Natural killer cell (primary cell): ENCODE measurements at regions not wholly inside any gene's neighbourhood (a gene's known extent, or its start where the extent isn't known, plus 50 kb on each side); places are given as distances from the start of the nearest gene placed in this dataset.

Experiments used
- ATAC-seq, 3 donors: fragments of 150-1000 bp in 2 of 3; fragments of 200-7000 bp in 1 of 3; cut with Tn5 transposase; 1 replicate in 1 of 3; 2 replicates in 2 of 3; pipeline ENCODE4 v1.10.0; 2021; ENCODE audit warnings: mild to moderate bottlenecking in 2 of 3, moderate library complexity in 2 of 3
- DNase-seq, 2 donors: peaks; one replicate each; pipeline versions ENCODE4 v3.0.0 to v3.0.0-alpha.2; 2013 to 2021; ENCODE audit warnings: mixed read lengths in 1 of 2
- H3K27ac ChIP-seq: one replicate; pipeline ENCODE4 v1.5.1; 2013; ENCODE audit warnings: mild to moderate bottlenecking, low read length
- H3K27me3 ChIP-seq: one replicate; pipeline ENCODE4 v1.6.1; 2013; ENCODE audit warnings: low read length; ENCODE audit not compliant: control insufficient read depth, insufficient read depth
- H3K36me3 ChIP-seq: one replicate; pipeline ENCODE4 v1.6.1; 2013; ENCODE audit warnings: low read length; ENCODE audit not compliant: control insufficient read depth, insufficient read depth
- H3K4me1 ChIP-seq: one replicate; pipeline ENCODE4 v1.6.1; 2013; ENCODE audit warnings: low read length; ENCODE audit not compliant: control insufficient read depth, insufficient read depth
- H3K4me3 ChIP-seq: one replicate; pipeline ENCODE4 v1.5.1; 2013; ENCODE audit warnings: low read length
- H3K9me3 ChIP-seq: one replicate; pipeline ENCODE4 v1.6.1; 2013; ENCODE audit warnings: low read length; ENCODE audit not compliant: control insufficient read depth, insufficient read depth
- H3K27ac Mint-ChIP-seq, 2 donors: one replicate each; pipeline ENCODE4 v1.8.0; 2022; ENCODE audit warnings: mild to moderate bottlenecking in 2 of 2, mixed read lengths in 2 of 2, moderate library complexity in 1 of 2
- H3K27me3 Mint-ChIP-seq, 2 donors: one replicate each; pipeline ENCODE4 v1.8.0; 2022; ENCODE audit warnings: low read depth in 2 of 2, mixed read lengths in 2 of 2
- H3K36me3 Mint-ChIP-seq: one replicate; pipeline ENCODE4 v1.8.0; 2022; ENCODE audit warnings: mixed read lengths
- H3K4me1 Mint-ChIP-seq, 2 donors: one replicate each; pipeline ENCODE4 v1.8.0; 2022; ENCODE audit warnings: mixed read lengths in 2 of 2
- H3K4me3 Mint-ChIP-seq: one replicate; pipeline ENCODE4 v1.8.0; 2022; ENCODE audit warnings: mild to moderate bottlenecking, moderate library complexity, mixed read lengths
- H3K9me3 Mint-ChIP-seq, 2 donors: one replicate each; pipeline ENCODE4 v1.8.0; 2022; ENCODE audit warnings: mixed read lengths in 2 of 2
- WGBS: methylation state at CpG from one replicate; pipeline ENCODE4 v1.1.7; 2013; ENCODE audit warnings: missing lambda C conversion rate; ENCODE audit not compliant: insufficient coverage; 5-methylcytosine and 5-hydroxymethylcytosine counted together
- intact Hi-C: fragments of 100-400 bp; cut with micrococcal nuclease; formaldehyde crosslinking; loops from one replicate; pipeline ENCODE4 v1.14.2; 2022
- TF ChIP-seq, protein P1 (sequence below): fragments of 200-600 bp; IDR thresholded peaks from one replicate; pipeline ENCODE4 v1.8.0; 2022; ENCODE audit warnings: antibody characterized with exemption

DNA sequence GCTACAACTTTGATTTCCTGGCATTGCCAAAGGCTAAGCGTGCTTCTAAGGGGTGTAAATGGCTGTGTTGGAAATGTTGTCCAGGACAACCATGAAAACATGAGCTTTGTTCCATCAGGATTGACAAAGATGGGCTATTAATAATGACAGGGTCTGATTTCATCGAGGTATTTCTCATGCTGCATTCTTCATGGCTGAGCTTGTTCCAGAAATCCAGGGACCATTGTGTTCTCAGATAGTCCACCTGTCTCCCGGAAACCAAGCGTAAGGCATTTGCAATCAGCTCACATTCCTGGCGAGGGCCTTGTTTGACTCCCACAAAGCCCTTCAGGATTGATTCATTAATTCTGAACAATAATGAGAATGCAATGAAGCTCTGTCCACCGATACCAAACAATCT, 111.3 kb downstream of the CD47 start:
- TF ChIP-seq, protein P1, sequence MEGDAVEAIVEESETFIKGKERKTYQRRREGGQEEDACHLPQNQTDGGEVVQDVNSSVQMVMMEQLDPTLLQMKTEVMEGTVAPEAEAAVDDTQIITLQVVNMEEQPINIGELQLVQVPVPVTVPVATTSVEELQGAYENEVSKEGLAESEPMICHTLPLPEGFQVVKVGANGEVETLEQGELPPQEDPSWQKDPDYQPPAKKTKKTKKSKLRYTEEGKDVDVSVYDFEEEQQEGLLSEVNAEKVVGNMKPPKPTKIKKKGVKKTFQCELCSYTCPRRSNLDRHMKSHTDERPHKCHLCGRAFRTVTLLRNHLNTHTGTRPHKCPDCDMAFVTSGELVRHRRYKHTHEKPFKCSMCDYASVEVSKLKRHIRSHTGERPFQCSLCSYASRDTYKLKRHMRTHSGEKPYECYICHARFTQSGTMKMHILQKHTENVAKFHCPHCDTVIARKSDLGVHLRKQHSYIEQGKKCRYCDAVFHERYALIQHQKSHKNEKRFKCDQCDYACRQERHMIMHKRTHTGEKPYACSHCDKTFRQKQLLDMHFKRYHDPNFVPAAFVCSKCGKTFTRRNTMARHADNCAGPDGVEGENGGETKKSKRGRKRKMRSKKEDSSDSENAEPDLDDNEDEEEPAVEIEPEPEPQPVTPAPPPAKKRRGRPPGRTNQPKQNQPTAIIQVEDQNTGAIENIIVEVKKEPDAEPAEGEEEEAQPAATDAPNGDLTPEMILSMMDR, result no peak
- H3K4me1 Mint-ChIP-seq, result peaks cover 37 to 38% of the 10 kb centered on the region in 2 donors
- ATAC-seq (no peak), DNase-seq (no peak)
- no peak overlapping the region for H3K27ac ChIP-seq
- H3K27me3 Mint-ChIP-seq, result no peaks in the 10 kb centered on the region
- H3K4me3 ChIP-seq, result no peak overlapping the region
- H3K9me3 Mint-ChIP-seq, result no peaks in the 10 kb centered on the region
- no peaks in the 10 kb centered on the region for H3K36me3 ChIP-seq
- no peaks in the 10 kb centered on the region for H3K9me3 ChIP-seq
- no peak overlapping the region for H3K4me3 Mint-ChIP-seq
- H3K27me3 ChIP-seq, result no peaks in the 10 kb centered on the region
- WGBS, result 94% methylated on average over 6 of the region's 6 CpGs
- no peaks in the 10 kb centered on the region for H3K36me3 Mint-ChIP-seq
- no peak overlapping the region for H3K27ac Mint-ChIP-seq
- peaks cover 18% of the 10 kb centered on the region for H3K4me1 ChIP-seq
- intact Hi-C loops, result no loop called here

DNA sequence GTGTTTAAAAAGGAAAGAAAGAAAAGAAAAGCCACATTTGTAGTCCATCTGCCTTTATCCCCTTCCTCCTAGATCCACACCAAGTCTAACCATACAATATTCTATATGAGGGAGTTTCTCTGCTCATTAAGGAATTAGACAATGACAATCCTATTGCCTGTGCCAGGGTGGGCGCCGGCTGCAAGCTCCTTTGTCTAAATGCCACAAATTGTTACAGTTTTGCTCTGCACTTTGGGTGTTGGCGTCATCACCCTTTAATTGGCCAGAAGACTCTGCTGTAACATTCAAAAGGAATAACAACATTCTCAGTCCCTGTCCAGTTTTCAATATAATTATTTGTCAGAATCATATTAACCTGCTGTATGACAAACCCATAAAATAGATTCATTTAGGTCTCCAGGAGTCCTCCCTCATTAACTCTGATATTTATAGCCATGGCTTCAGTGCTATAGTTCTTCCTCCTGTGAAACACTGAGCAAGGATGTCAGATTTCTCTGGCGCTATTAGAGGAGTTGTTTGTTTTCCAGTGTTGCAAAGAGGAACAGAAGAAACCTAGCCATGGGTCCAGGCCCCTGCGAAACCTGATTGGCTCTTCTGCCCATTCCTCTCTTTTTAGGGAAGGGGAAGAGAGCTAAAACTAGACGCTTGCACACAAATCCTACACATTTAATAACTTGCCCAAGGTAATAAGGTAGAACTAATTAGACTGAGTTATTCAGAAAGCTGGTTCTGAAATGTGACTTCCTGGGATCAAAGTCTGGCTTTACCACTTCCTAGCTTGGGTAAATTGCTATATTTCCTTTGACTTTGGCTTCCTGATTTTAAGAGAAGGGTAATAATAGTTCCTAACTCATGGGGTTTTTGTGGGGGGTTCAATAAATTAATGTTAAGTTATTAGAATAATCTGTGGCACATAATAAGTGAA, 112.4 kb downstream of the CD47 start:
- no peak for ATAC-seq

DNA sequence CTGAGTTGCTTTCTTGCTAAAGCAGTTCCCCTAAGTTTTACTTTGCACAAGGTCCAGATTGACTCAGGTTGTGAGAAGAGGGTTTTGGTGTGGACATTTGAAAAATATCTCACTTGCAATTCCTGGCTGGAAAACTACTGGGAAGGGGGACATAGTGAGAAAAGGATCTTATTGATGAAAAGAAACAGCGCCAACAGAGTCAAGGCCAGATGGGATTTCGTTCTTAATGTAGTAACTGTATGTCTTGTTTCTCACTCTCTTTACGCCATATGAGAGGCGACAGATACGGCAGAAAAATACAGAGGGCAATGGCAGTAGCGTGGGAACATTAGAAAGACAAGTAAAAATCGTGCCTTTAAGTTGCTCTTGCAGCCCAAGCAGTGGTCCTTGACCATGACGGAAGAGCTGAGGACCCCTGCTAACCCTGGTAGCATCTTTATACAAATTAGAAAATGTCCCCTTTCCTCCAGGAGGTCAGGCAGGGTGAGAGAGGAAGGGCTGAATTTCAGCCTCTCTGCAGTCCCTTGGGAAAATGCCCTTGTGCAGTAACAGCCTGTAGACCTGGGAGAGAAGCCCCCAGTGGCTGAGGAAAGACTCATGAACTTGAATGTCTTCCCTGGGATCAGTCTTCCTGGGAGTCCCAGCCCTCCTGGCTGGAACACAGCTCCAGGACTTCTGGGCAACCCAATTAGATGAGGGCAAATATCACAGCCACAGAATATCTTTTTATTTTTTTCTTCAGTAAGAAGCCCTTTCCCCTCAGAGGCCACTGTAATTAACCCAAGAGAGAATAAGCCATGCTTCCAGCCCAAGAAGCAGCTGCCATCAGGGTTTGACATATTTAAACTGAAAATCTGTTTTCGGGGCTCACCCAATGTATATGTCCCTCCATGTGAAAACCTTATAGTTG, 113.4 kb downstream of the CD47 start:
- peaks cover 18% of the 10 kb centered on the region for H3K4me1 ChIP-seq
- DNase-seq (no peak), ATAC-seq (no peak)
- no peaks in the 10 kb centered on the region for H3K36me3 ChIP-seq
- no peaks in the 10 kb centered on the region for H3K9me3 ChIP-seq
- intact Hi-C loops, result no loop called here
- H3K4me1 Mint-ChIP-seq, result peaks cover 37 to 44% of the 10 kb centered on the region in 2 donors
- H3K4me3 ChIP-seq, result no peak overlapping the region
- no peaks in the 10 kb centered on the region for H3K27me3 ChIP-seq
- TF ChIP-seq, protein P1, result no peak
- 95% methylated on average over 9 of the region's 9 CpGs for WGBS
- peak overlapping the region; percentile 7 for H3K4me3 Mint-ChIP-seq
- H3K36me3 Mint-ChIP-seq, result no peaks in the 10 kb centered on the region
- no peaks in the 10 kb centered on the region for H3K9me3 Mint-ChIP-seq
- no peak overlapping the region for H3K27ac Mint-ChIP-seq
- H3K27ac ChIP-seq, result no peak overlapping the region
- no peaks in the 10 kb centered on the region for H3K27me3 Mint-ChIP-seq

More for the DNA sequence above, 112.4 kb downstream of the CD47 start:
- H3K27ac ChIP-seq, result no peak overlapping the region
- H3K4me1 ChIP-seq, result peaks cover 18% of the 10 kb centered on the region
- no peak overlapping the region for H3K27ac Mint-ChIP-seq
- intact Hi-C loops, result no loop called here
- H3K4me3 Mint-ChIP-seq, result no peak overlapping the region
- H3K4me1 Mint-ChIP-seq, result peaks cover 37 to 44% of the 10 kb centered on the region in 2 donors
- H3K9me3 ChIP-seq, result no peaks in the 10 kb centered on the region
- DNase-seq, result peak in 1 of 2 donors; percentile 35
- H3K36me3 Mint-ChIP-seq, result no peaks in the 10 kb centered on the region
- no peaks in the 10 kb centered on the region for H3K9me3 Mint-ChIP-seq
- H3K4me3 ChIP-seq, result no peak overlapping the region
- WGBS, result 92% methylated on average over 5 of the region's 6 CpGs
- TF ChIP-seq, protein P1, result no peak
- H3K27me3 Mint-ChIP-seq, result no peaks in the 10 kb centered on the region
- no peaks in the 10 kb centered on the region for H3K27me3 ChIP-seq
- no peaks in the 10 kb centered on the region for H3K36me3 ChIP-seq
